ENCODE measurements at regions not wholly inside any gene's neighbourhood (a gene's known extent, or its start where the extent isn't known, plus 50 kb on each side); places are given as distances from the start of the nearest gene placed in this dataset.

- TF ChIP-seq, protein P1, sequence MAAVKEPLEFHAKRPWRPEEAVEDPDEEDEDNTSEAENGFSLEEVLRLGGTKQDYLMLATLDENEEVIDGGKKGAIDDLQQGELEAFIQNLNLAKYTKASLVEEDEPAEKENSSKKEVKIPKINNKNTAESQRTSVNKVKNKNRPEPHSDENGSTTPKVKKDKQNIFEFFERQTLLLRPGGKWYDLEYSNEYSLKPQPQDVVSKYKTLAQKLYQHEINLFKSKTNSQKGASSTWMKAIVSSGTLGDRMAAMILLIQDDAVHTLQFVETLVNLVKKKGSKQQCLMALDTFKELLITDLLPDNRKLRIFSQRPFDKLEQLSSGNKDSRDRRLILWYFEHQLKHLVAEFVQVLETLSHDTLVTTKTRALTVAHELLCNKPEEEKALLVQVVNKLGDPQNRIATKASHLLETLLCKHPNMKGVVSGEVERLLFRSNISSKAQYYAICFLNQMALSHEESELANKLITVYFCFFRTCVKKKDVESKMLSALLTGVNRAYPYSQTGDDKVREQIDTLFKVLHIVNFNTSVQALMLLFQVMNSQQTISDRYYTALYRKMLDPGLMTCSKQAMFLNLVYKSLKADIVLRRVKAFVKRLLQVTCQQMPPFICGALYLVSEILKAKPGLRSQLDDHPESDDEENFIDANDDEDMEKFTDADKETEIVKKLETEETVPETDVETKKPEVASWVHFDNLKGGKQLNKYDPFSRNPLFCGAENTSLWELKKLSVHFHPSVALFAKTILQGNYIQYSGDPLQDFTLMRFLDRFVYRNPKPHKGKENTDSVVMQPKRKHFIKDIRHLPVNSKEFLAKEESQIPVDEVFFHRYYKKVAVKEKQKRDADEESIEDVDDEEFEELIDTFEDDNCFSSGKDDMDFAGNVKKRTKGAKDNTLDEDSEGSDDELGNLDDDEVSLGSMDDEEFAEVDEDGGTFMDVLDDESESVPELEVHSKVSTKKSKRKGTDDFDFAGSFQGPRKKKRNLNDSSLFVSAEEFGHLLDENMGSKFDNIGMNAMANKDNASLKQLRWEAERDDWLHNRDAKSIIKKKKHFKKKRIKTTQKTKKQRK (IDR thresholded peaks at IDR 0.05; ENCODE audit: low read depth, low read length), result no peak
- TF ChIP-seq BRCA1 (IDR thresholded peaks at IDR 0.05; ENCODE audit: low read depth, low read length) (no peak), RUNX3 (IDR thresholded peaks at IDR 0.05; ENCODE audit: low read length) (peak; percentile 90), CREB1 (IDR thresholded peaks at IDR 0.05; ENCODE audit: low read depth) (0 out of 2 replicates have a peak, but pooled peaks have one; percentile 26)
Measured at GRCh38 chr21:15408089-15408488, 321.7 kb upstream of the USP25 start (continued).

DNA sequence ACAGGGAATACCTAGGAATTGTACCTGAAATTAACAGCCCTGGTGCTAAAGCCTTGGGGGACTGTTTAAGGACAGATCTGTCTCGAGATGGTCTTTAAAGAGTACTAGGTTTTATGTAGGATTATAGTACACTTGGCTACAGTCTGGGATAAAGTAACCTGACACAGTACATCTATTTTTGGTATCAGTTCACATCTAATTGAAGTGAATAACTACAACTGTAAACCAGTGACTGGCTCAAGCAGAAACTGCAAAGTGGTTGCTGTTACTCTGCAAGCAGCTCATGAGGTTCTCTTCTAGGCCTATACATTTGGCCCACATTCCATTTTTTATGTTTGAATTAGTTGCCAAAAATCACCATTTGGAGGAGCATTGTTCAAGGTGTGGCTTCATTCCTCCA lies 320.8 kb upstream of the USP25 start:
- in situ Hi-C loops (cut with MboI), result no loop called here

More for the DNA sequence above, 320.8 kb upstream of the USP25 start:
- SMC1A ChIA-PET (ENCODE audit: uncharacterized antibody, unreplicated experiment), result no interaction called here
- no peaks in the 10 kb centered on the region for H3K4me1 ChIP-seq (ENCODE audit: control insufficient read depth, insufficient read depth, low read length)
- POLR2A ChIA-PET, result no interaction called here
- no peaks in the 10 kb centered on the region for H3K27me3 ChIP-seq (replicated peaks in 1 of 2; ENCODE audit: control insufficient read depth in 2 of 2, insufficient read depth in 2 of 2, low read length in 1 of 2)
- no peak overlapping the region for H3K27ac ChIP-seq (ENCODE audit: control insufficient read depth, insufficient read depth)
- H3K36me3 ChIP-seq (ENCODE audit: control insufficient read depth in 2 of 2, insufficient read depth in 2 of 2, low read length in 1 of 2), result no peaks in the 10 kb centered on the region
- no peaks in the 10 kb centered on the region for H4K20me1 ChIP-seq (ENCODE audit: control insufficient read depth, insufficient read depth)
- CTCF ChIA-PET, result interaction anchor here (1.0 kb wide), 1 partner anchor 369 kb away, joined by 3 read pairs; no protein-coding TSS in a partner anchor
- H2AFZ ChIP-seq (ENCODE audit: control insufficient read depth, low read depth, low read length), result no peak overlapping the region
- intact Hi-C loops (cut with micrococcal nuclease; ENCODE audit: unreplicated experiment), result no loop called here
- H3K79me2 ChIP-seq (ENCODE audit: control insufficient read depth, insufficient read depth, low read length), result no peaks in the 10 kb centered on the region
- no peak for DNase-seq (ENCODE audit: low read depth, low spot score)
- BruUV-seq (replicated peaks), result no TSS peak
- no peak overlapping the region for H3K4me3 ChIP-seq
- no peak for FAIRE-seq
- ATAC-seq, result no peak
- no peaks in the 10 kb centered on the region; the same call in 1 of the 3 replicates for H3K9me3 ChIP-seq (replicated peaks; ENCODE audit: control insufficient read depth, insufficient read depth, low read length)
- WGBS (ENCODE audit: insufficient coverage, insufficient replicate concordance, low lambda C conversion rate, missing lambda C conversion rate), result 0% methylated on average over 1 of the region's 1 CpG
- H3K4me2 ChIP-seq (ENCODE audit: control insufficient read depth, insufficient read depth), result no peak overlapping the region
- RAD21 ChIA-PET (ENCODE audit: unreplicated experiment), result no interaction called here
- H3K9ac ChIP-seq (ENCODE audit: control insufficient read depth, insufficient read depth, low read length), result no peak overlapping the region
- no peak for TF ChIP-seq NR2C2 (IDR thresholded peaks at IDR 0.05; ENCODE audit: borderline replicate concordance, control insufficient read depth, insufficient read length, low read depth)
- TF ChIP-seq IKZF1 (conservative IDR thresholded peaks at IDR 0.05), result no peak
- no peak for TF ChIP-seq REST (IDR thresholded peaks at IDR 0.05; ENCODE audit: low read depth, low read length)
- TF ChIP-seq, protein P2, sequence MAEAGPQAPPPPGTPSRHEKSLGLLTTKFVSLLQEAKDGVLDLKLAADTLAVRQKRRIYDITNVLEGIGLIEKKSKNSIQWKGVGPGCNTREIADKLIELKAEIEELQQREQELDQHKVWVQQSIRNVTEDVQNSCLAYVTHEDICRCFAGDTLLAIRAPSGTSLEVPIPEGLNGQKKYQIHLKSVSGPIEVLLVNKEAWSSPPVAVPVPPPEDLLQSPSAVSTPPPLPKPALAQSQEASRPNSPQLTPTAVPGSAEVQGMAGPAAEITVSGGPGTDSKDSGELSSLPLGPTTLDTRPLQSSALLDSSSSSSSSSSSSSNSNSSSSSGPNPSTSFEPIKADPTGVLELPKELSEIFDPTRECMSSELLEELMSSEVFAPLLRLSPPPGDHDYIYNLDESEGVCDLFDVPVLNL (IDR thresholded peaks at IDR 0.05; ENCODE audit: low read depth, low read length), result no peak
- TF ChIP-seq, protein P3, sequence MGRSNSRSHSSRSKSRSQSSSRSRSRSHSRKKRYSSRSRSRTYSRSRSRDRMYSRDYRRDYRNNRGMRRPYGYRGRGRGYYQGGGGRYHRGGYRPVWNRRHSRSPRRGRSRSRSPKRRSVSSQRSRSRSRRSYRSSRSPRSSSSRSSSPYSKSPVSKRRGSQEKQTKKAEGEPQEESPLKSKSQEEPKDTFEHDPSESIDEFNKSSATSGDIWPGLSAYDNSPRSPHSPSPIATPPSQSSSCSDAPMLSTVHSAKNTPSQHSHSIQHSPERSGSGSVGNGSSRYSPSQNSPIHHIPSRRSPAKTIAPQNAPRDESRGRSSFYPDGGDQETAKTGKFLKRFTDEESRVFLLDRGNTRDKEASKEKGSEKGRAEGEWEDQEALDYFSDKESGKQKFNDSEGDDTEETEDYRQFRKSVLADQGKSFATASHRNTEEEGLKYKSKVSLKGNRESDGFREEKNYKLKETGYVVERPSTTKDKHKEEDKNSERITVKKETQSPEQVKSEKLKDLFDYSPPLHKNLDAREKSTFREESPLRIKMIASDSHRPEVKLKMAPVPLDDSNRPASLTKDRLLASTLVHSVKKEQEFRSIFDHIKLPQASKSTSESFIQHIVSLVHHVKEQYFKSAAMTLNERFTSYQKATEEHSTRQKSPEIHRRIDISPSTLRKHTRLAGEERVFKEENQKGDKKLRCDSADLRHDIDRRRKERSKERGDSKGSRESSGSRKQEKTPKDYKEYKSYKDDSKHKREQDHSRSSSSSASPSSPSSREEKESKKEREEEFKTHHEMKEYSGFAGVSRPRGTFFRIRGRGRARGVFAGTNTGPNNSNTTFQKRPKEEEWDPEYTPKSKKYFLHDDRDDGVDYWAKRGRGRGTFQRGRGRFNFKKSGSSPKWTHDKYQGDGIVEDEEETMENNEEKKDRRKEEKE (IDR thresholded peaks at IDR 0.05), result no peak
- no peak for TF ChIP-seq NR2C1 (IDR thresholded peaks at IDR 0.05)
- TF ChIP-seq SIX5 (IDR thresholded peaks at IDR 0.05; ENCODE audit: low read depth, low read length, severe bottlenecking), result no peak
- TF ChIP-seq MXI1 (IDR thresholded peaks at IDR 0.05; ENCODE audit: low read depth, low read length), result no peak
